Activated T-helper 17 cell treated with anti-CD3 and anti-CD28 coated beads, Interleukin-2, amount 50 U/mL, for 72 hours (primary cell): ENCODE measurements at regions not wholly inside any gene's neighbourhood (a gene's known extent, or its start where the extent isn't known, plus 50 kb on each side); places are given as distances from the start of the nearest gene placed in this dataset.
"Not testable (repeated sequence)": the region's sequence is repeated elsewhere in the genome, so short reads cannot be mapped to it uniquely, and the experiment has no call there.

ENCODE experiments used
- ATAC-seq: fragments of 150-1000 bp; cut with Tn5 transposase; replicated peaks from 2 replicates; pipeline ENCODE4 v1.10.0; 2021; ENCODE audit warnings: mild to moderate bottlenecking, moderate library complexity
- H3K27ac Mint-ChIP-seq: one replicate; pipeline ENCODE4 v1.8.0; 2022; ENCODE audit warnings: mixed read lengths
- H3K27me3 Mint-ChIP-seq: one replicate; pipeline ENCODE4 v1.8.0; 2022; ENCODE audit warnings: mixed read lengths
- H3K36me3 Mint-ChIP-seq: one replicate; pipeline ENCODE4 v1.8.0; 2022; ENCODE audit warnings: low read depth, mild to moderate bottlenecking, mixed read lengths
- H3K4me1 Mint-ChIP-seq: one replicate; pipeline ENCODE4 v1.8.0; 2022; ENCODE audit warnings: mixed read lengths
- H3K4me3 Mint-ChIP-seq: one replicate; pipeline ENCODE4 v1.8.0; 2022; ENCODE audit warnings: mild to moderate bottlenecking, mixed read lengths
- H3K9me3 Mint-ChIP-seq: one replicate; pipeline ENCODE4 v1.8.0; 2022; ENCODE audit warnings: mixed read lengths

GRCh38 chr3:14057701-14058100, 67.0 kb downstream of the CHCHD4 start:
- no peak for ATAC-seq

GRCh38 chr3:14047841-14048240, 76.8 kb downstream of the CHCHD4 start:
- peaks cover 13% of the 10 kb centered on the region for H3K27me3 Mint-ChIP-seq
- H3K27ac Mint-ChIP-seq = no peak overlapping the region
- no peaks in the 10 kb centered on the region for H3K4me1 Mint-ChIP-seq
- no peaks in the 10 kb centered on the region for H3K9me3 Mint-ChIP-seq
- no peak overlapping the region for H3K4me3 Mint-ChIP-seq
- no peaks in the 10 kb centered on the region for H3K36me3 Mint-ChIP-seq
- no peak for ATAC-seq

More at GRCh38 chr3:14057701-14058100, 67.0 kb downstream of the CHCHD4 start:
- Mint-ChIP-seq H3K27me3 (peaks cover 5% of the 10 kb centered on the region), H3K4me3 (no peak overlapping the region), H3K36me3 (no peaks in the 10 kb centered on the region), H3K4me1 (no peaks in the 10 kb centered on the region), H3K9me3 (peaks cover 3% of the 10 kb centered on the region), H3K27ac (no peak overlapping the region)

GRCh38 chr3:14047027-14047426, 77.6 kb downstream of the CHCHD4 start:
- H3K36me3 Mint-ChIP-seq = no peaks in the 10 kb centered on the region
- no peak overlapping the region for H3K4me3 Mint-ChIP-seq
- peaks cover 13% of the 10 kb centered on the region for H3K27me3 Mint-ChIP-seq
- H3K27ac Mint-ChIP-seq = no peak overlapping the region
- no peaks in the 10 kb centered on the region for H3K4me1 Mint-ChIP-seq
- no peak for ATAC-seq
- H3K9me3 Mint-ChIP-seq = no peaks in the 10 kb centered on the region

GRCh38 chr3:14042680-14043079, 82.0 kb downstream of the CHCHD4 start:
- Mint-ChIP-seq H3K27ac (no peak overlapping the region), H3K4me3 (no peak overlapping the region), H3K27me3 (peaks cover 5% of the 10 kb centered on the region), H3K36me3 (no peaks in the 10 kb centered on the region), H3K9me3 (no peaks in the 10 kb centered on the region), H3K4me1 (no peaks in the 10 kb centered on the region)
- ATAC-seq = no peak

GRCh38 chr3:14039149-14039548, 85.5 kb downstream of the CHCHD4 start:
- H3K36me3 Mint-ChIP-seq = no peaks in the 10 kb centered on the region
- no peaks in the 10 kb centered on the region for H3K27me3 Mint-ChIP-seq
- no peak overlapping the region for H3K4me3 Mint-ChIP-seq

GRCh38 chr3:14037211-14037610, 87.5 kb downstream of the CHCHD4 start:
- no peak overlapping the region for H3K27ac Mint-ChIP-seq

More at GRCh38 chr3:14039149-14039548, 85.5 kb downstream of the CHCHD4 start:
- no peak for ATAC-seq
- H3K9me3 Mint-ChIP-seq = peaks cover 7% of the 10 kb centered on the region
- no peaks in the 10 kb centered on the region for H3K4me1 Mint-ChIP-seq
- no peak overlapping the region for H3K27ac Mint-ChIP-seq

GRCh38 chr3:14033023-14033422, 91.6 kb downstream of the CHCHD4 start:
- Mint-ChIP-seq H3K36me3 (no peaks in the 10 kb centered on the region), H3K4me1 (no peaks in the 10 kb centered on the region), H3K4me3 (no peak overlapping the region), H3K27ac (no peak overlapping the region), H3K9me3 (peaks cover 7% of the 10 kb centered on the region), H3K27me3 (peaks cover 3% of the 10 kb centered on the region)
- ATAC-seq = no peak

More at GRCh38 chr3:14037211-14037610, 87.5 kb downstream of the CHCHD4 start:
- no peak for ATAC-seq
- H3K4me3 Mint-ChIP-seq = no peak overlapping the region
- peaks cover 7% of the 10 kb centered on the region for H3K9me3 Mint-ChIP-seq
- H3K27me3 Mint-ChIP-seq = no peaks in the 10 kb centered on the region
- H3K4me1 Mint-ChIP-seq = no peaks in the 10 kb centered on the region
- H3K36me3 Mint-ChIP-seq = no peaks in the 10 kb centered on the region

GRCh38 chr3:14031271-14031670, 93.4 kb downstream of the CHCHD4 start:
- H3K4me3 Mint-ChIP-seq = no peak overlapping the region
- ATAC-seq = peak; percentile 48
- no peaks in the 10 kb centered on the region for H3K36me3 Mint-ChIP-seq
- no peaks in the 10 kb centered on the region for H3K4me1 Mint-ChIP-seq
- H3K9me3 Mint-ChIP-seq = peaks cover 2% of the 10 kb centered on the region
- H3K27ac Mint-ChIP-seq = no peak overlapping the region
- peaks cover 3% of the 10 kb centered on the region for H3K27me3 Mint-ChIP-seq

GRCh38 chr3:14029390-14029995, 95.2 kb downstream of the CHCHD4 start:
- H3K27me3 Mint-ChIP-seq, H3K27ac Mint-ChIP-seq, H3K9me3 Mint-ChIP-seq: not testable (repeated sequence)

GRCh38 chr3:14028122-14028521, 96.5 kb downstream of the CHCHD4 start:
- peaks cover 12% of the 10 kb centered on the region for H3K9me3 Mint-ChIP-seq
- peaks cover 17% of the 10 kb centered on the region for H3K27me3 Mint-ChIP-seq
- H3K36me3 Mint-ChIP-seq, H3K4me3 Mint-ChIP-seq, H3K27ac Mint-ChIP-seq, ATAC-seq, H3K4me1 Mint-ChIP-seq: not testable (repeated sequence)

More at GRCh38 chr3:14029390-14029995, 95.2 kb downstream of the CHCHD4 start:
- H3K4me1 Mint-ChIP-seq, H3K36me3 Mint-ChIP-seq, H3K4me3 Mint-ChIP-seq, ATAC-seq: not testable (repeated sequence)

GRCh38 chr3:14019459-14019858, 105.2 kb downstream of the CHCHD4 start:
- ATAC-seq = no peak
- no peak overlapping the region for H3K27ac Mint-ChIP-seq
- no peak overlapping the region for H3K4me3 Mint-ChIP-seq
- peaks cover 13% of the 10 kb centered on the region for H3K9me3 Mint-ChIP-seq
- no peaks in the 10 kb centered on the region for H3K4me1 Mint-ChIP-seq
- H3K27me3 Mint-ChIP-seq = peaks cover 23% of the 10 kb centered on the region
- no peaks in the 10 kb centered on the region for H3K36me3 Mint-ChIP-seq

- Mint-ChIP-seq H3K4me1 (no peaks in the 10 kb centered on the region), H3K27me3 (peaks cover 23% of the 10 kb centered on the region), H3K36me3 (no peaks in the 10 kb centered on the region), H3K4me3 (no peak overlapping the region), H3K9me3 (peaks cover 13% of the 10 kb centered on the region), H3K27ac (no peak overlapping the region)
- no peak for ATAC-seq
Observed at GRCh38 chr3:14016900-14017475, 107.7 kb downstream of the CHCHD4 start.

- H3K4me3 Mint-ChIP-seq = no peak overlapping the region
- ATAC-seq = no peak
- peaks cover 33% of the 10 kb centered on the region for H3K27me3 Mint-ChIP-seq
- H3K36me3 Mint-ChIP-seq = no peaks in the 10 kb centered on the region
- H3K9me3 Mint-ChIP-seq = no peaks in the 10 kb centered on the region
- no peak overlapping the region for H3K27ac Mint-ChIP-seq
- H3K4me1 Mint-ChIP-seq = no peaks in the 10 kb centered on the region
Observed at GRCh38 chr3:14007006-14007405, 117.7 kb downstream of the CHCHD4 start.

GRCh38 chr3:14001136-14001535, 121.3 kb upstream of the WNT7A start:
- H3K27me3 Mint-ChIP-seq = peaks cover 24% of the 10 kb centered on the region
- no peaks in the 10 kb centered on the region for H3K4me1 Mint-ChIP-seq
- H3K4me3 Mint-ChIP-seq = no peak overlapping the region
- H3K36me3 Mint-ChIP-seq = no peaks in the 10 kb centered on the region
- no peaks in the 10 kb centered on the region for H3K9me3 Mint-ChIP-seq
- H3K27ac Mint-ChIP-seq = no peak overlapping the region
- no peak for ATAC-seq

GRCh38 chr3:14000556-14000955, 120.7 kb upstream of the WNT7A start:
- H3K4me1 Mint-ChIP-seq = no peaks in the 10 kb centered on the region
- no peak for ATAC-seq
- H3K9me3 Mint-ChIP-seq = peaks cover 3% of the 10 kb centered on the region
- H3K4me3 Mint-ChIP-seq = no peak overlapping the region
- H3K27me3 Mint-ChIP-seq = peaks cover 24% of the 10 kb centered on the region
- no peak overlapping the region for H3K27ac Mint-ChIP-seq
- H3K36me3 Mint-ChIP-seq = no peaks in the 10 kb centered on the region
